Suprapubic skin (tissue), 4 donors: ENCODE measurements at regions not wholly inside any gene's neighbourhood (a gene's known extent, or its start where the extent isn't known, plus 50 kb on each side); places are given as distances from the start of the nearest gene placed in this dataset.

Experiments used
- CTCF ChIP-seq, 2 donors: fragments of 200-600 bp in 1 of 2; fragments of 450-650 bp in 1 of 2; sonication (generic) in 1 of 2; IDR thresholded peaks; one replicate each; pipeline ENCODE4 v1.5.1; 2016 to 2019; ENCODE audit warnings: antibody characterized with exemption in 2 of 2, mild to moderate bottlenecking in 1 of 2, moderate library complexity in 1 of 2
- EP300 ChIP-seq: sonication (generic); formaldehyde crosslinking; IDR thresholded peaks from one replicate; pipeline ENCODE4 v1.6.1; 2017; ENCODE audit warnings: antibody characterized with exemption
- POLR2A ChIP-seq, 2 donors: fragments of 450-650 bp; IDR thresholded peaks; one replicate each; pipeline ENCODE4 v1.6.1; 2017; ENCODE audit warnings: antibody characterized with exemption in 2 of 2, mild to moderate bottlenecking in 2 of 2, moderate library complexity in 2 of 2
- POLR2AphosphoS5 ChIP-seq, 3 donors: sonication (generic); formaldehyde crosslinking; IDR thresholded peaks; one replicate each; pipeline ENCODE4 v1.6.1; 2017; ENCODE audit warnings: antibody characterized with exemption in 3 of 3

GRCh38 chr4:114115526-114115925, 136.1 kb upstream of the ARSJ start:
- TF ChIP-seq CTCF (IDR thresholded peaks at IDR 0.05), result no peak
- TF ChIP-seq POLR2AphosphoS5 (IDR thresholded peaks at IDR 0.05), result no peak
- no peak for TF ChIP-seq POLR2A (IDR thresholded peaks at IDR 0.05)
- TF ChIP-seq EP300, result no peak
